ENCODE measurements at regions not wholly inside any gene's neighbourhood (a gene's known extent, or its start where the extent isn't known, plus 50 kb on each side); places are given as distances from the start of the nearest gene placed in this dataset.
"Not testable (repeated sequence)": the region's sequence is repeated elsewhere in the genome, so short reads cannot be mapped to it uniquely, and the experiment has no call there.

DNA sequence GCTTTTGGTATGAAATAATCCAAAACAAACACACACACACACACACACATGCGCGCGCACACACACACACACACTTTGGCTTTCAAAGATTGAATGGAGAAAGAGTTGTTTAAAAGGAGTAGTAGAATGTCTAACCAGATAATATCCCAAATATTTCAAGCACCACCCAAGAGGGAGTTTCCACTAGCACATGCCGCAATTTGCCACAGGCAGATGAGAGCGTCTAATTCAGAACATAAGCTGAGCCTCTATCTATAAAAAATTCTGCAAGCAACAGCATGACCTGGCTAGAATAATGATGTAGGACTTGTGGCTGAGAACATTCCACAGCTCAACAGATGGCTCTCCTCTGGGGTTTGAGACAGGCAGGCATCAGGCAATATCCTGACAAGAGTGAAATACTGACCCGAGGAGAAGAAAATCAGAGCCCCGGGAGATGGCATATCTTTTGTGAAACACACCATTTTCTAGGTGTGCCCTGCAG lies 302.5 kb upstream of the GADL1 start:
- Histone ChIP-seq H3K4me3 (no peak overlapping the region), H3K27ac (peak overlapping the region in 15 of 21 experiments; percentile 14 to 74 (median 56))

GRCh38 chr3:31197941-31198340 lies 303.5 kb upstream of the GADL1 start:
- Histone ChIP-seq H3K4me3 (no peak overlapping the region), H3K27ac (peak overlapping the region in 16 of 21 experiments; percentile 4 to 74 (median 56))

DNA sequence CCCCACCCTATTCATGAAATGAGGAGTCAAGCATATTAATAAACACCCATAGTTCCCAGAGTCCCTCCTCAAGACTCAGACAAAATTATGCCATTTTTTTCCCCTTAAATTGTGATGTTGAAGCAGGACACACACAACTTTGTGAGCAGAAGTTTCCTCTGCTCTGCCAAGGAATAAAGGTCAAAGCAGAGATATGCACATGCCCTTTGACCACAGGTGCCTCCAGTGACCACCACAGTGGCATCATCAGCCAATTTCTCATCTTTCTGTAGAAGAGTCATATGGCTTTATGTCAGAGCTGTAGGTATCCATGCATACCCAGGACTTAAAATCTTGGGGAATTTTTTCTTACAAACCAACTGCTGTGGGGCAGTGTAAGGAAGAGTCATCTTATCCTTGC lies 304.4 kb upstream of the GADL1 start:
- Histone ChIP-seq H3K27ac (peak overlapping the region in 2 of 21 experiments; percentile 46 to 71), H3K4me3 (no peak overlapping the region)

GRCh38 chr3:31203960-31204795 lies 309.7 kb upstream of the GADL1 start:
- H3K4me3 ChIP-seq = no peak overlapping the region
- no peak overlapping the region for H3K27ac ChIP-seq

- not testable (repeated sequence) for H3K27ac ChIP-seq, H3K4me3 ChIP-seq
Measured at GRCh38 chr3:31204796-31205056, 310.3 kb upstream of the GADL1 start.

GRCh38 chr3:31210068-31210645 lies 315.7 kb upstream of the GADL1 start:
- Histone ChIP-seq H3K4me3 (no peak overlapping the region), H3K27ac (no peak overlapping the region)

DNA sequence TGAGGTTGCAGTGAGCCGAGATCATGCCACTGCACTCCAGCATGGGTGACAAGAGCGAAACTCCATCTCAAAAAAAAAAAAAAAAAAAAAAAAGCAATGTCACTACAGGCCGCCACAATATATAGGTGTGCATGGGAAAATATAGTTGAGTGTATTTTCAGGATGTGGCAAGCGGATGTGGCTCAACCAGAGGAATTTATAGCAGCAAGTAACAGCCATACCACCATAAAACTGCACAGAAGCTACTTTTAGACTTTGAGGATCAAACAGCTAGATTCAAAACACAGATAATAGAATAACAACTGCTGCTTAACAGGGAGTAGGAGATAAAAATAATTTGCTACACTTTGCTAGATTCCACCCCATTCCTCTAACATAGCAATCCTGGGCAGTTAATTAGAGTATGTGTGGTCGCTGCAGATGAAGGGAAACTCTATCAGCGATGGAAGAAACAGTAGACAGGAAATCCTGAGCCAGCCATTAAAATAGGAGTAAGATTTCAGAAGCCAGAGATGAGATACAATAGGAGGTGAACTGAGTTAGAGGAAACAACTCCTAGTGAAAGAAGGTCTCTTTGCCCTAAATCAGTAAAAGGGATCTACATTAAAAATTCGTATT lies 318.7 kb upstream of the STT3B start:
- no peak overlapping the region for H3K27ac ChIP-seq
- no peak overlapping the region for H3K4me3 ChIP-seq

DNA sequence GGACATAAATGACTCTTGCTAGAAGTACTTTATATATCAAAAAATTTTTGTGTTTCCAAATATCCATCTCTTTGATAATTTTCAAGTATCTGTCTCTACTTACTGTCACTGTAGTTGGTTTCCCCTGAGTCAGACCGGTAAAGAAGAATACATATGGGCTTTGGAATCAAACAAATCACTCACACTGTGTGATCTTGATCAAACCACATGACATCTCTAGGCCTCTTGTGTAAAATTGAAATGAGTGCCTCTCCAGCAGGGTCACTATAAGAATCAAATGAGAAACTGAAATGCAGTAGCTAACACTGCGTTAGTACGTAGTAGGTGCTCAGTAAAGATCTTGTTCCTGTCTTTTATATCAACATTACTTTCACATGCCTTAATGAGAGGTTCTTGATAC lies 314.6 kb upstream of the STT3B start:
- no peak overlapping the region for H3K4me3 ChIP-seq
- H3K27ac ChIP-seq = no peak overlapping the region

DNA sequence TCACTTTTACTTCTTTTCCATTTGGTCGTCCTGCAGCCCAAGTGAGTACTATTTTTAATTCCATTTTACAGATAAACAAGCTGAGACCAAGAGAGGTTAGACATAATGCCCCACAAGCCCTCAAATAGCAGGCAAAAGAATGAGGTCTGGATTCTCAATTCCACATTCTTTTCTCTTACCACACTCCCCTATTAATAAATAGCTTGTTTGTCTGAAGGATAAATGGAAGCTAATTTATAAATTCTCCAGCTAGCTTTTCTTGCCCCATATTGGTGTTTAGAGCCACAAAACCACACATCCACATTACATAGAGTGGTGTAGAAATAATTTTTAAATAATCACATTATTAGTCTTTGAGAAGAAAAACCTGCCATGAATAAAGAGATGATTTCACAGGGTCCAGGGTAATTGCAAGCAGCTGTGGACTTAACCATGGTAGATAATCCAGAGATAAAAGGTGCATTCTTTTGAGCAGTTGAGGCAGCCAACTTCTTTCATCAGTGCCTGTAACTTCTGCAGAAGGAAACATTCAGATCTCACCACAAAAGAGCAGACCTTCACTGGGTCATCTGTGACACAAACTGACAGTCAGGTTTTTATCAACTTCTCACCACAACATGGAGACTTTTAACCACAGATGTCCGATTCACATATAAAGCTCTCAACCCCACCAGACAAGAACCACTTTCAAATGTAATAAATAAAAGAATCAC lies 313.4 kb upstream of the STT3B start:
- H3K4me3 ChIP-seq = no peak overlapping the region
- no peak overlapping the region for H3K27ac ChIP-seq

- H3K27ac ChIP-seq = no peak overlapping the region
Measured at GRCh38 chr3:31220431-31220830, 312.3 kb upstream of the STT3B start.

GRCh38 chr3:31223278-31223677 lies 309.4 kb upstream of the STT3B start:
- H3K27ac ChIP-seq = no peak overlapping the region
- no peak overlapping the region for H3K4me3 ChIP-seq

More at GRCh38 chr3:31220431-31220830, 312.3 kb upstream of the STT3B start:
- no peak overlapping the region for H3K4me3 ChIP-seq

- no peak overlapping the region for H3K4me3 ChIP-seq
- peak overlapping the region in 2 of 21 experiments; percentile 51 to 74 for H3K27ac ChIP-seq
Measured at GRCh38 chr3:31224936-31225335, 307.8 kb upstream of the STT3B start.

- Histone ChIP-seq H3K27ac (peak overlapping the region in 9 of 21 experiments; percentile 5 to 74 (median 17)), H3K4me3 (no peak overlapping the region)
Measured at GRCh38 chr3:31225923-31226322, 306.8 kb upstream of the STT3B start.

- Histone ChIP-seq H3K27ac (peak overlapping the region in 8 of 21 experiments; percentile 5 to 74 (median 32)), H3K4me3 (no peak overlapping the region)
Measured at GRCh38 chr3:31226346-31226745, 306.4 kb upstream of the STT3B start.

DNA sequence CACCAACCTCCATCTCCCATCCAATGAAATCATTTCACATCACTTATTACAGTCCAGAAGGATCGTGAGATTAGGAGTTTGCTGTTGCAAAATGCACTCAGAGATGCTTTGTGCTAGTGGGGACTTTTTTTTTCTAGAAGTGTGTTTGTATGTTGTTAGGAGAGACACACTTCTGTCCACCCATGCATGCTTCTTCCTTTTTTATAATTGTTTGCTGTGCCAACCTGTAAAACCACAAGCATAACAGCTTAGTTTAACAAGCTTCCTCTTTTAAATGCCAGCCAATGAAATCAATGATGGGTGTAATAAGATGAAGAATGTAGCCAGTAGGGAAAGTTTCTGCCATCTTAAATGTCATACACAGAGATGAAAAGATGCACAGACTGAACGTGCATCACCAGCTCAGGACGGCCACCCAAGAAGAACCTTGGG lies 305.6 kb upstream of the STT3B start:
- Histone ChIP-seq H3K4me3 (no peak overlapping the region), H3K27ac (peak overlapping the region in 7 of 21 experiments; percentile 11 to 74 (median 51))

- Histone ChIP-seq H3K27ac (peak overlapping the region in 6 of 21 experiments; percentile 3 to 75 (median 19)), H3K4me3 (no peak overlapping the region)
Measured at GRCh38 chr3:31230425-31231223, 302.1 kb upstream of the STT3B start.

GRCh38 chr3:31232055-31233025 lies 300.4 kb upstream of the STT3B start:
- H3K27ac ChIP-seq = peak overlapping the region in 17 of 21 experiments; percentile 11 to 75 (median 56)
- H3K4me3 ChIP-seq = no peak overlapping the region

DNA sequence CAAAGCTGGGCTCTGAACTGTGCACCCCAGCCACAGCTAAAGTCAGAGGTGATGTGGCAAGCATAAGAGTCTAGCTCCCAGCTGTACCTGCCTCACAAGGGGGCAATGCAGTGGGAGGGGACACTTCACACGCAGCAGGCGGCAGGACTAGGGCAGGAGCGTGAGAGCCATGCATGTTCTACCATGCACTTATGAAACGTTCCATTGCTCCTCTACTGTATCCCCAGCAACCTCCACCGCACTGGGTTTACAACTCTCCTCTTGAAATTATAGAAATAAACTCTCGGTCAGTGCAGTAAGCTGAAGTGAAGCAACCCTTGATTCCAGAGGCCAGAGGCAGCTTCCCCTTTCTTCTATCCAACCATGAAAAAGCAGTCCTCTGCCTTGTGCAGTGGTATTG lies 298.6 kb upstream of the STT3B start:
- no peak overlapping the region for H3K4me3 ChIP-seq
- peak overlapping the region in 1 of 21 experiments; percentile 11 for H3K27ac ChIP-seq
